HAP-1 (cell line): ENCODE measurements at regions not wholly inside any gene's neighbourhood (a gene's known extent, or its start where the extent isn't known, plus 50 kb on each side); places are given as distances from the start of the nearest gene placed in this dataset.
"Not testable (repeated sequence)": the region's sequence is repeated elsewhere in the genome, so short reads cannot be mapped to it uniquely, and the experiment has no call there.

Experiments used
- DNase-seq, 2 experiments: peaks; one replicate each; pipeline ENCODE4 v3.0.0-alpha.2; 2016 to 2020; ENCODE audit warnings: low spot score in 2 of 2
- H3K27me3 ChIP-seq: fragments of 250-450 bp; sonication (Bioruptor Pico); 2 replicates; pipeline ENCODE4 v1.5.1; 2020; ENCODE audit warnings: low read depth, mild to moderate bottlenecking, moderate library complexity
- H3K36me3 ChIP-seq: fragments of 250-450 bp; sonication (Bioruptor Pico); replicated peaks from 2 replicates; pipeline ENCODE4 v1.5.1; 2020; ENCODE audit warnings: mild to moderate bottlenecking
- H3K4me1 ChIP-seq: fragments of 250-450 bp; sonication (Bioruptor Pico); 2 replicates; pipeline ENCODE4 v1.5.1; 2020; ENCODE audit warnings: mild to moderate bottlenecking
- H3K4me3 ChIP-seq: fragments of 250-450 bp; sonication (Bioruptor Pico); 2 replicates; pipeline ENCODE4 v1.5.1; 2020; ENCODE audit warnings: mild to moderate bottlenecking, moderate library complexity
- H3K9me3 ChIP-seq: fragments of 250-450 bp; sonication (Bioruptor Pico); 2 replicates; pipeline ENCODE4 v1.5.1; 2020; ENCODE audit warnings: mild to moderate bottlenecking, moderate library complexity
- in situ Hi-C: fragments of 300-500 bp; cut with MboI; formaldehyde crosslinking; loops from 3 replicates; pipeline ENCODE4 v1.14.3; 2020; ENCODE audit warnings: low sequenced_read_pairs, inconsistent platforms, mixed read lengths

- H3K4me3 ChIP-seq, DNase-seq, H3K4me1 ChIP-seq, in situ Hi-C loops, H3K9me3 ChIP-seq, H3K36me3 ChIP-seq, H3K27me3 ChIP-seq: not testable (repeated sequence)
These were observed 133.1 kb downstream of the CENPC start for GRCh38 chr4:67412153-67412712.

GRCh38 chr4:67403342-67403741, 142.0 kb downstream of the CENPC start:
- Histone ChIP-seq H3K27me3 (no peaks in the 10 kb centered on the region), H3K36me3 (no peaks in the 10 kb centered on the region), H3K9me3 (no peaks in the 10 kb centered on the region), H3K4me1 (no peaks in the 10 kb centered on the region), H3K4me3 (no peak overlapping the region)
- no peak for DNase-seq
- in situ Hi-C loops: no loop called here

- no peaks in the 10 kb centered on the region for H3K9me3 ChIP-seq
- DNase-seq: no peak
- in situ Hi-C loops: no loop called here
- no peak overlapping the region for H3K4me3 ChIP-seq
- no peaks in the 10 kb centered on the region for H3K4me1 ChIP-seq
- H3K36me3 ChIP-seq: no peaks in the 10 kb centered on the region
- H3K27me3 ChIP-seq: no peaks in the 10 kb centered on the region
These were observed 143.4 kb downstream of the CENPC start for GRCh38 chr4:67401902-67402301.

DNA sequence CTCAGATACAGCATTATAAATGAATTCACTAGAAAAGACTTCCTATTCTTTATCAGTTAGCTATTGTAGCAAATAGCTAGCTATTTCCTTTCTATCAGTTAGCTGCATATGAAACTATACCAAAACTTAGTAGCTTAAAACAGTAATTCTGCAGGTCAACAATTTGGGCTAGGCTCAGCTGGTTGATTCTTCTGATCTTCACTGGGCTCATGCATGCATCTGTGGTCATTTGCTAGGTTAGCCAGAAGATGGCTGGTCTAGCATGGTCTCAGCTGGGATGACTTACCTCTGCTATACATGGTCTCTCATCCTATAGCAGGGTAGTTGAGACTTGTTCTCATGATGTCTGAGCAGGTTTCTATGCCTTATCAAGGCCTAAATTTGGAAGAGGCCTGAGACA, 147.4 kb downstream of the CENPC start:
- no peak for DNase-seq
- Histone ChIP-seq H3K36me3 (no peaks in the 10 kb centered on the region), H3K4me3 (no peak overlapping the region), H3K27me3 (no peaks in the 10 kb centered on the region), H3K9me3 (no peaks in the 10 kb centered on the region), H3K4me1 (no peaks in the 10 kb centered on the region)
- in situ Hi-C loops: no loop called here

DNA sequence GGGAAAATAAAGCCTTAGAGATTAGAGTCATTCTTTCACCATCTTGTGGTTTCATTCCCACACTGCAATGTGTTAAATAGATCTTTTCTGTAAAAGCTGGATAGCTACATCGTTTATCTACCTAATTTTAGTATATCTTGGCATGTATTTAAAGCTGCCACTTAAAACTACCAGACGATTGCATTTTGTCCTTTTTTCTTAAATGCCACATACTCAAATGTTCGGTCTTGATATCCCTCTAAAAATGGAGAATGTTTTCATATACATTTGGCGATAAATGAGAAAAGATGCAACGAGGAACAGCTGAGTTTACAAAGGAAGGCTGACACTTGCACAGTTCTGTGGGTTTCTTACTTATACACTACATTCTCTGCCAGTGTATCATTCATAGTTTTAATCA, 148.3 kb downstream of the CENPC start:
- H3K4me3 ChIP-seq: no peak overlapping the region
- no peaks in the 10 kb centered on the region for H3K36me3 ChIP-seq
- H3K27me3 ChIP-seq: no peaks in the 10 kb centered on the region
- DNase-seq: no peak
- in situ Hi-C loops: no loop called here
- no peaks in the 10 kb centered on the region for H3K9me3 ChIP-seq
- H3K4me1 ChIP-seq: no peaks in the 10 kb centered on the region

DNA sequence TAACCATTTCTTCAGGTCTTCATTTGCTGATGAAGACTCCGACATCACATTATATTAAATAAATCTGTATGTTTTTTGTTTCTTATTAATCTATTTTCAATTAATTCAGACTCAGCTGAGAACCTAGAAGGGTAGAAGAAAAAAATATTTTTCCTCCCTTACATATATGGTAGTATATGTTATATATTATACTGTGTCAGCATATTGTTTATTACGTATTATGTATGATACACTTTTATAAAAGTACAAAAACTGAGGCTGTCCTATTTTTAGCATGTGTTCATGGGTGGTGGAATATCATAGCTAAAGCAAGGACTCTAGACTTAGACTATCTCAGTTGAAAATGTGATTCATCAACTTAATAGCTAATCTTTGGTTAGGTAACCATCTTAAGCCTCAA, 149.3 kb downstream of the CENPC start:
- Histone ChIP-seq H3K36me3 (no peaks in the 10 kb centered on the region), H3K4me3 (no peak overlapping the region), H3K9me3 (no peaks in the 10 kb centered on the region), H3K27me3 (no peaks in the 10 kb centered on the region), H3K4me1 (no peaks in the 10 kb centered on the region)
- in situ Hi-C loops: no loop called here
- DNase-seq: no peak

- no peaks in the 10 kb centered on the region for H3K27me3 ChIP-seq
- H3K9me3 ChIP-seq: no peaks in the 10 kb centered on the region
- H3K36me3 ChIP-seq: no peaks in the 10 kb centered on the region
- H3K4me1 ChIP-seq: no peaks in the 10 kb centered on the region
- DNase-seq: peak in 1 of 2 experiments; percentile 16
- in situ Hi-C loops: no loop called here
- H3K4me3 ChIP-seq: no peak overlapping the region
These were observed 150.4 kb downstream of the CENPC start for GRCh38 chr4:67394879-67395278.

DNA sequence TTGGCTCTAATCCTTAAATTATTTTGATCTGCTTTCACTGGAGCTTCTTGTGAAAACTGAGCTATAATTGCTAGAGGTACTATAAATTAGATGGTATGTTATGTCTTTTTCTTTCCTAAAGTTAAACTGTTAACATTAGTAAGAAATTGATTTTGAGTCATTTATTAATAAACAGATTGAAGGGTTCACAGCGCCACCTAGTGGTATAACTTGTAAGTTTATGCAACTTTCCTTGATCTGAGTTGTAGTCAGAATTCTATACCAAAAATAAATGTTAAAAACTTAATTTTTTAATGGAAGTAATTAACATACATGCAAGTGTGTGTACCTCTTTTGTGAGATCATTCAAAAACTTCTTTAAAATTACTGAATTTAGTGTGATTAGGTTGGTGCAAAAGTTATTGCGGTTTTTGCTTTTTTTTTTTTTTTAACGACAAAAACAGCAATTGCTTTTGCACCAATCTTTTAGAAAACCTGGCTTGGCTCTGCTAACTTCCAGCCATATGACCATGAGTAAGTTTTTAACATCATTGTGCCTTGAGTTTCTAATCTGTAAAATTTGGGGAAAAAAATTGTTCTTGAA, 151.5 kb downstream of the CENPC start:
- peak; percentile 29 to 45 for DNase-seq

DNA sequence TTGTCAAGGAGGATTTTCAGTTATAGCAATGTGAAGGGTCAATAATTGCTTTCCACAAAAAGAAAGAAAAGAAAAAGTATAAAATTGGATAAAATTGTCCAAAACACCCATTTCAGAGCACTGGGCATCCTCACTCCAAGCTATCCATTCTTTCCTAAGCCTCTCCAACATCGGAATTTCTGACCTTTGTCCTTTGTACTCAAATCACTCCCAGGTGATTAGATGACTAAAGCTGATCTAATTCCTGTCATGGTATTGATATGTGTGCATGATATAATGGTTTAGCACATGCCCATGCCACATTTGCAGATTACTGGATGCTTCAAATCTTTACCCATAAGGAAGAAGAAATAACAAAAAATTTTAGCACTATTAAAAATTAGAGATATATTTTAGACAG, 152.3 kb downstream of the CENPC start:
- no peak overlapping the region for H3K4me3 ChIP-seq
- H3K27me3 ChIP-seq: no peaks in the 10 kb centered on the region
- in situ Hi-C loops: no loop called here
- no peak for DNase-seq
- no peaks in the 10 kb centered on the region for H3K4me1 ChIP-seq
- H3K36me3 ChIP-seq: no peaks in the 10 kb centered on the region
- no peaks in the 10 kb centered on the region for H3K9me3 ChIP-seq

More for the DNA sequence above, 151.5 kb downstream of the CENPC start:
- Histone ChIP-seq H3K9me3 (no peaks in the 10 kb centered on the region), H3K36me3 (no peaks in the 10 kb centered on the region), H3K4me3 (no peak overlapping the region), H3K27me3 (no peaks in the 10 kb centered on the region), H3K4me1 (no peaks in the 10 kb centered on the region)
- in situ Hi-C loops: no loop called here

DNA sequence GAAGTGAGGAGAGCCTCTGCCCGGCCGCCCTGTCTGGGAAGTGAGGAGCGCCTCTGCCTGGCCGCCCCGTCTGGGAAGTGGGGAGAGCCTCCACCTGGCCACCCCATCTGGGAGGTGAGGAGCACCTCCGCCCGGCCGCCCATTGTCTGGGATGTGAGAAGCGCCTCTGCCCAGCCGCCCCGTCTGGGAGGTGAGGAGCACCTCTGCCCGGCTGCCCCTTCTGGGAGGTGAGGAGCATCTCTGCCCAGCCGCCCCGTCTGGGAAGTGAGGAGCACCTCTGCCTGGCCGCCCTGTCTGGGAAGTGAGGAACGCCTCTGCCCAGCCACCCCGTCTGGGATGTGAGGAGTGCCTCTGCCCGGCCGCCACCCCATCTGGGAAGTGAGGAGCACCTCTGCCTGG, 163.9 kb downstream of the CENPC start:
- in situ Hi-C loops, H3K9me3 ChIP-seq, DNase-seq, H3K4me1 ChIP-seq, H3K27me3 ChIP-seq, H3K36me3 ChIP-seq, H3K4me3 ChIP-seq: not testable (repeated sequence)

GRCh38 chr4:67380702-67381405, 164.4 kb downstream of the CENPC start:
- H3K4me3 ChIP-seq, H3K36me3 ChIP-seq, H3K4me1 ChIP-seq, in situ Hi-C loops, H3K27me3 ChIP-seq, H3K9me3 ChIP-seq, DNase-seq: not testable (repeated sequence)

GRCh38 chr4:67380154-67380553, 165.1 kb downstream of the CENPC start:
- no peaks in the 10 kb centered on the region for H3K9me3 ChIP-seq
- no peak overlapping the region for H3K4me3 ChIP-seq
- no peaks in the 10 kb centered on the region; the same call in 1 of the 2 replicates for H3K36me3 ChIP-seq
- H3K27me3 ChIP-seq: no peaks in the 10 kb centered on the region
- DNase-seq: no peak
- in situ Hi-C loops: no loop called here
- H3K4me1 ChIP-seq: peaks cover 4% of the 10 kb centered on the region

- no peaks in the 10 kb centered on the region for H3K9me3 ChIP-seq
- H3K36me3 ChIP-seq: no peaks in the 10 kb centered on the region; the same call in 1 of the 2 replicates
- H3K27me3 ChIP-seq: no peaks in the 10 kb centered on the region
- H3K4me3 ChIP-seq: no peak overlapping the region
- H3K4me1 ChIP-seq: peaks cover 20% of the 10 kb centered on the region
- DNase-seq: peak in 1 of 2 experiments; percentile 45
- in situ Hi-C loops: no loop called here
These were observed 170.0 kb downstream of the CENPC start for GRCh38 chr4:67375291-67375690.

- peak in 1 of 2 experiments; percentile 16 for DNase-seq
- H3K4me1 ChIP-seq: peaks cover 20% of the 10 kb centered on the region
- no peaks in the 10 kb centered on the region for H3K9me3 ChIP-seq
- no peaks in the 10 kb centered on the region for H3K27me3 ChIP-seq
- H3K4me3 ChIP-seq: no peak overlapping the region
- H3K36me3 ChIP-seq: no peaks in the 10 kb centered on the region; the same call in 1 of the 2 replicates
- in situ Hi-C loops: no loop called here
These were observed 173.7 kb downstream of the CENPC start for GRCh38 chr4:67371615-67372014.
